ENCODE measurements at regions not wholly inside any gene's neighbourhood (a gene's known extent, or its start where the extent isn't known, plus 50 kb on each side); places are given as distances from the start of the nearest gene placed in this dataset.

DNA sequence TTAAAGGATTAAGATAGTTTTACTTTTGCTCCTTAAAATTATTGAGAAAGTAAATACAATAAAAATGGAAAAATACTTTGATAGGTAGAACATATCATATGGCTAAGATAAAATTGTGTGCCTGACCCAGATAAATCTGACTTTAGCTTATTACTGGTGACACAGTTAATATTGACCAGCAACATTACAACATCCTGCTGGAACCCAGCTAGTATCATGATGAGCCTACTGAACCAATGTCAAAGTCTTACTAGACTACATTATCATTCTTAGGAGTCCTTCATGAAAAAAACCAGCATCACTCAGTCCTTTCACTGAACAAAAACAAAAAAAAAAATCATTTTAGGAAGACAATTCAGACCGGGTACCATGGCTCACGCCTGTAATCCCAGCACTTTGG lies 164.8 kb upstream of the CDK1 start:
- no peak overlapping the region for H3K4me3 ChIP-seq (ENCODE audit: low read length)
- TF ChIP-seq, protein P1, sequence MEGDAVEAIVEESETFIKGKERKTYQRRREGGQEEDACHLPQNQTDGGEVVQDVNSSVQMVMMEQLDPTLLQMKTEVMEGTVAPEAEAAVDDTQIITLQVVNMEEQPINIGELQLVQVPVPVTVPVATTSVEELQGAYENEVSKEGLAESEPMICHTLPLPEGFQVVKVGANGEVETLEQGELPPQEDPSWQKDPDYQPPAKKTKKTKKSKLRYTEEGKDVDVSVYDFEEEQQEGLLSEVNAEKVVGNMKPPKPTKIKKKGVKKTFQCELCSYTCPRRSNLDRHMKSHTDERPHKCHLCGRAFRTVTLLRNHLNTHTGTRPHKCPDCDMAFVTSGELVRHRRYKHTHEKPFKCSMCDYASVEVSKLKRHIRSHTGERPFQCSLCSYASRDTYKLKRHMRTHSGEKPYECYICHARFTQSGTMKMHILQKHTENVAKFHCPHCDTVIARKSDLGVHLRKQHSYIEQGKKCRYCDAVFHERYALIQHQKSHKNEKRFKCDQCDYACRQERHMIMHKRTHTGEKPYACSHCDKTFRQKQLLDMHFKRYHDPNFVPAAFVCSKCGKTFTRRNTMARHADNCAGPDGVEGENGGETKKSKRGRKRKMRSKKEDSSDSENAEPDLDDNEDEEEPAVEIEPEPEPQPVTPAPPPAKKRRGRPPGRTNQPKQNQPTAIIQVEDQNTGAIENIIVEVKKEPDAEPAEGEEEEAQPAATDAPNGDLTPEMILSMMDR (IDR thresholded peaks at IDR 0.05; ENCODE audit: insufficient read depth, low read depth, low read length, missing control alignments), result no peak
- DNase-seq (ENCODE audit: low read depth), result no peak

DNA sequence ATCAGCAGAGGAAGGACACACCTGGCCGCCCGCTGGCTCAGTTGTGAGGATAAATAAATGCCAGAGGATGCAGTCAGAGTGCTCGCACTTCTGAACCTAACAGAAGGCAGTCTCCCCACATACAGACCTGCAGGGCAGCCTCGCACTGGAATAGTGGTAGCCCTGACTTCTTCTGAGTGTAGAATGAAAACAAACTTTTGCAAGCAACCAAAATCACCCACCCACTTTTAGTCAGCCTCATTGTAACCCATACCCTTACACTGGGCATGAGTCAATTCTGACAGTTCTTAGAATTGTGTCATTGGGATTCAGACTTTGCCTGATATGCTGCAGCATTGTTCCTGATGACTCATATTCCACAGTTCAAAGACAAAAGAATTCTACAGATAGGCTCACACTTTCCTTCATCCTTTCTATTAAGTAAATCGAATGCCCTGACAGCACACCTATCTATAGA lies 167.0 kb upstream of the CDK1 start:
- DNase-seq (ENCODE audit: low read depth), result peak; percentile 97
- TF ChIP-seq, protein P1 (IDR thresholded peaks at IDR 0.05; ENCODE audit: insufficient read depth, low read depth, low read length, missing control alignments), result peak; percentile 36
- H3K4me3 ChIP-seq (ENCODE audit: low read length), result no peak overlapping the region

DNA sequence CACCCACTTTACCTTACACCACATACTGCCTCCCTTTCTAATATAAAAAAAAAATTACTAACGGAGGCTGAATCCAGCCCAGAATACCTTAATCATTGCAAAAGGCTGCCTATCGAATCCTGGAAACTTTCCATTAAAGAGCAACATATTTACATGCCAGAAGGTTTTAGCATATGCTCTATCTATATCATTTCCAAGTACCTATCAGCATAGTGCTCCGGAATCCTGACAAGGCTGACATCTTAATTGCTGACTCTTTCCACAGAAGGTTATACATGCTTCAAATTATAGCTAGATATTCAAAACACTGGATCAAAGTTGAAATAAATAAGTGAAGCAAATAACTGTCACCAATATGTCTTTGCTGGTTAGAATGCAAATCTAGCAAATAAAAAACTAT lies 170.9 kb upstream of the CDK1 start:
- TF ChIP-seq, protein P1 (IDR thresholded peaks at IDR 0.05; ENCODE audit: insufficient read depth, low read depth, low read length, missing control alignments), result no peak
- no peak for DNase-seq (ENCODE audit: low read depth)
- no peak overlapping the region for H3K4me3 ChIP-seq (ENCODE audit: low read length)

GRCh38 chr10:60606343-60607080 lies 171.8 kb upstream of the CDK1 start:
- TF ChIP-seq, protein P1 (IDR thresholded peaks at IDR 0.05; ENCODE audit: insufficient read depth, low read depth, low read length, missing control alignments), result no peak
- DNase-seq (ENCODE audit: low read depth), result peak; percentile 93
- H3K4me3 ChIP-seq (ENCODE audit: low read length), result no peak overlapping the region

GRCh38 chr10:60605476-60605875 lies 172.8 kb upstream of the CDK1 start:
- DNase-seq (ENCODE audit: low read depth), result no peak
- TF ChIP-seq, protein P1 (IDR thresholded peaks at IDR 0.05; ENCODE audit: insufficient read depth, low read depth, low read length, missing control alignments), result no peak
- no peak overlapping the region for H3K4me3 ChIP-seq (ENCODE audit: low read length)

DNA sequence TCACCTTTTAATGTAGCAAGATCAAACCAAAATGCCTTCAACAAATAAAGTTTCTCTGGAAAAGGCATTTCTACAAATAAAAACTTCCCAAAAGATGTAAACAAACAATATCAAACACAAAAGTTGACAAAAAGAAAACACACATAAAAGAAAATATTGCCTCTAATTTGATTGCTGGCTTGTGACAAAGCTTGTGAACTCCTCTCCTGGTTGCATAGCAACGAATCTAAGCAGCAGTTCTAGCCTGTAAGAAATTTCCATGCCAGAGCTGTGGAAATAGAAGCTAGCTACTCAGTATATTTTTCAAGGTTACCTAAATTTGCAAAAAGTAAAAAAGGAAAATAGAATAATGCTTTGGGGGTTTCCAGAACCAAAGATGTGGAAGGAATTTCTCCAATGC lies 173.9 kb upstream of the CDK1 start:
- no peak for DNase-seq (ENCODE audit: low read depth)
- H3K4me3 ChIP-seq (ENCODE audit: low read length), result no peak overlapping the region
- TF ChIP-seq, protein P1 (IDR thresholded peaks at IDR 0.05; ENCODE audit: insufficient read depth, low read depth, low read length, missing control alignments), result no peak

DNA sequence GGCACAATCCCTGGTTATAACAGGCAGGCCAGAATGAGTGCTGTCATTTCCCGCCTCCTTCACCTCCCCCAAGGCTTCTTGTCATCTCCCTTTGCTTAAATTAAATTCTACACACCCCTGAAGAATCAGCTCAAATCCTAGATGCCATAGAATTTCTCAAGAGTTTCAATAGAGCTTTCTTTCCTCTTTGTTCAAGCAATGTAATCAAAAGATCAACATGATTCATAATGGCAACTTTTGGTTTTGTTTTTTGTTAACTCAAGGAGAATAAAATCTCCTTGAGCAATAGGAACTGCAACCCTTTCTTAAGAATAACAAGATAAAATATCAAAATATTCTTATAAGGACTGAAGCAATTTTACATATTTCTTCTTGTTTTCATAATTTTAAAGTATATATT lies 180.8 kb upstream of the CDK1 start:
- H3K4me3 ChIP-seq (ENCODE audit: low read length), result no peak overlapping the region
- TF ChIP-seq, protein P1 (IDR thresholded peaks at IDR 0.05; ENCODE audit: insufficient read depth, low read depth, low read length, missing control alignments), result no peak
- DNase-seq (ENCODE audit: low read depth), result peak; percentile 20

Measured in epithelial cell of esophagus (primary cell).